NCI-H345 (cell line): ENCODE measurements at regions not wholly inside any gene's neighbourhood (a gene's known extent, or its start where the extent isn't known, plus 50 kb on each side); places are given as distances from the start of the nearest gene placed in this dataset.

Experiments
- DNase-seq: peaks from one replicate; lab custom pipeline; 2025; lab: John Stamatoyannopoulos, UW

DNA sequence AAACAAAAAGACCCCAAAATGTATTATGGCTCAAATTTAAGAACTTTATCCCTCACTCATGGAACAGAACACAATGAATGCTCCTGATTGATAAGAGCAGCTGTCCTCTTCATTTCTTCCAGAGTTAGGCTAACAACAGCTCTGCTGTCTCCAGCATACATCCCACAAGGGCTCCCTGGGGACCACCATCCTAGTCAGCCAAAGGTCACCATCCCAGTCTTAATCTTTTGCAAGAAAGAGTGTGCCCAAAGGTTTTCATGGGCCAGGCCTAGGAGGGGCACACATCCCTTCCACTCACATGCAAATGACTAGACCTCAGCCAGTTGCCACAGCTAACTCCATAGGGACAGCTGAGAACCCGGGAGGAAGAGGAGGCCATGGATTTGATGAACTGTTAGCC, 555.3 kb downstream of the BUD13 start:
- no peak for DNase-seq

DNA sequence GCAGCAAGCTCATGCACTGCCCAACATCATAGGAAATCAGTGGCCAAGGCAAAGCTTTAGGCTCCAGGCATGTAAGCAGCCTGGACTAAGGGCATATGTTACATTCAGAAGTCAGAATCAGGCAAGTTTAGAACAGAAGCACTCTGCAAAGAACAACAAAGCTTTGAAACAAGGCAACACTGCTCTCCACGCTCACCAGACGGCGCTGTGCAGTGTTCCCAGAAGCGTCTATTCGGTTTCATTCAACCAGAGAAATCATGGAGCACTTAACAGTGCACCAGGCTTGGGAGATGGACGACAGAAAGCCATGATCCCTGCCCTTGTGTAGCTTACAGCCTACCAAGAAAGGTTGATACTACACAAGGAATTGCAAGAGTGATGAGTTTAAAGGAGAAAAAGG, 555.8 kb downstream of the BUD13 start:
- DNase-seq: peak; percentile 47

DNA sequence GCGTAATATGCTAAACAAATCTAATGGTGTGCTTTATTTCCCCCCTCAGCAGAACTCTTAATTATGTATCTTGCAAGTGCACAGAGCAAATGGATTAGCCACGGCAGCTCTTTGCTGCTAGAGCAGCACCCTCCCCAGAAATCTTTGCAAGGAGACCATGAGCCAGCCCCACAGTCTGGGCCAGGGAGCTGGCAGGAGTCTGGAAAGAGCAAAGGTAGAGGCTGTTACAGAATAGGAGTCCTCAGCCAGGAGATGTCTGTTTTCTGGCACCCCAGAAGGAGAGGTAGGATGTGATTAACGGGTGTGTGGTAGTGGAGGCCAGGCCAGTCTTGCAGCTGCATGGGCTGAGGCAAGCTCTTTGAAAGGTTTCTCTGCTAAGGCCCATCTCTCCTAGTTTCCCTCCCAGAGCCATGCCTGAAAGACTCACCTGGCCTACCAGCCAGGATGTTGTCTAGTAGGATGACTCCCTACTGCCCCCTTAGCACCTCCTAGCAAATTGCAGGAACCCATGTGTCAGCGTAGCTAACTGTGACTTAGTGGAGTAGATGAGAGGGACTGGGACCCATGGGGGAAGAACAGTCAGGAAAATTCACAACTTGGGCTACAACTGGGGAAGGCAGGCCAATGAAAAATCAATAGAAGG, 557.2 kb downstream of the BUD13 start:
- peak; percentile 25 for DNase-seq

DNA sequence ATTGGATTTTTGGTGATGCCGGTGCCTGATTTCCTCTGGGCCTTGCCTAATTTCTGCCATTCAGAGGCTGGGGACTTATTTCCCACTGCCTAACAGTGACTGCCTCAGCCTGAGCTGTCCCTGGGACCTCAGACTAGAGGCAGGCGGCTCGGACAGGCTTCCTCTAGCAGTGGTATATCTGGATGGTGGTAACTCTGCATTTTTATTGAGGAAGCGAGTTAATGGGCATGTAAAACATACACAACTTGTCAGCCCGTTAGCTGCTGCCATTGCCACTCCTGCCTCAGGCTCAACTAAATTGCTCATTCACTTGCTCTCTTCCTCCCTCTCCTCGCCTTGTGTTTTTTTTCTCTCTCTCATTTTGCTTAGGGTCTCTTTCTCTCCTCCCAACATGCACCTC, 561.6 kb downstream of the BUD13 start:
- no peak for DNase-seq

DNA sequence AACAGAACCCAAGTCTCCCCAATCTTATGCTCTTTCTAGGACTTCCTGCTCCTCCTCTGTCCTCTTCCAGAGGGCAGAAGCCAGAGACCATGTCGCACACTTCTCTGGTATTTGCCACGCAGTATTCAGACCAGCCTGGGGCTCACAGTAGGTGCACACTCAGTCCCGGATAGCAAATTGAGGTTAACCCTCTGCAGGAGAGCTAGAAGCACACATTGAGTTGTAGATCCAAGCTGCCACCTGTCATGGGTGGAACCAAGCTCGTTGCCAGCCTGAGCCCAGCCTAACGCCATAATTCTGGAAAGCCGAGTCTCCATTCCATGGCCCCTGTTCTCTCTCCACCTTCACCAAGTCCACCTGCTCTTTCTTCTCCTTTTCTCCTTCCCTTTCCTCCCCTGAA, 562.1 kb downstream of the BUD13 start:
- DNase-seq: no peak

DNA sequence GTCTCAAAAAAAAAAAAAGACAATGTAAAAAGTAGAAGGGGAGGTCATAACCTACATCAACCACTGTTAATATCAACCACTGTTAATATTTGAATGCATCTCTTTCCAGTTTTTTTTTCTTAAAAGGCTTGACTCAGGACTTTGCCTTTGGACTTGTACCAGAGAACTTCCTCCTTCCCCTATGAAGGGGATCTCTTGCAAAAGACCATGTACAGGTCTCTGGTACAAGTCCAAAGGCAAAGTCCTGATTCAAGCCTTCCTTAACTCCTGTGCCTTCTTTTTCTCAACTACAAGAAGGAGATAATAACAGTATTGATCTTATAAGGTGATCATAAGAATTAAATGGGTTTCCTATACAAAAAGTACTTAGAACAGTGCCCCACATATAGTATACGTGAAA, 563.5 kb downstream of the BUD13 start:
- no peak for DNase-seq

DNA sequence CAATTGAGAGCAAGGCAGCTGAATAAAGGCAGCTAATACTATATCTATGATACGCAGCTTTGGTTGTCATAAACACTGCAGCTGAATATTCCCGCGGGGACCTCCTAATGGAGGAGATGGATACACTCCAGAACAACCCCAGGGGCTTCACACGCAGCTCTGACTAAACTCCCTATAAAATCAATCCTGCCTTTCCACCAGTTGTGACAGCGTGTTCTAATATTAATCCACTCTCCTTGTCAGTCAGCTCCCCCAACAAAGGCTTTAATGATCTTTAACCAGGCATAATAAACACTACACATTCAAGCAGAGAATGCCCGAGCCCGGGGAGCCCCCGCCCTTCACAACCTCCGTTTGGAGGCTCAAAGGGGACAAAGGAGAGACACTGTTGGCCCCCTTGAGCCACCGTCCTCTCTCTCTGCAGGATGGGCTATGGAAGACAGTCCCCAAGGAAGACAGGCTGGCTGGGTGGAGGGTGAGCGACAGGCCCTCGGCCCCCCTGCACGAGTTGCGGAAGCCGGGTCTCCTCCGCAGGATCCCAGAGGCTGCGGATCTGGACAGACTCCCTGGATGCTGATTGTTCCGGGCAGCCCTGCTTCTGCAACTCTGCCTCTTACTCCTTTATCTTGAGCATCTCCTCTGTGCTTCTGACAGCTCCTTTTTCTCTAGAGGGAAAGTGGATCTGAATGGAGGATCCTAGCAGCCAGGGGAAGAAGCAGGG, 565.2 kb downstream of the BUD13 start:
- DNase-seq: peak; percentile 61

DNA sequence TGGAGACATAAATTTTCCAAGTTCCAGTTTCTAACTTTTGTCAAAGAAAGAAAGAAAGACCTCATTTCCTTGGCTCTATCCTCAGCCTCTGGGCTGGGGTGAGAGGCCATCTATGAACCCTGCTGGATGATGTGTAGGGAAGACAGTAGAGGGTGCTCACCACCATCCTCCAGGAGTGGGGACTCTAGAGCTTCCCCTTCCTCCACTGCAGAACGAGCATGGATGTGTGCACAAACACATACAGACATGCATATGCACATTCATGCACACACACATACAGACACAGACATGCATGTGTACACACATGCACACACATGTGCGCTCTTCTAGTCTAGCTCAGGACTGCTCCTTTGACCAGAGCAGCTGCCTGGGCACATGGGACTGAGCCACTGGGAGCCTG, 565.8 kb downstream of the BUD13 start:
- DNase-seq: no peak

DNA sequence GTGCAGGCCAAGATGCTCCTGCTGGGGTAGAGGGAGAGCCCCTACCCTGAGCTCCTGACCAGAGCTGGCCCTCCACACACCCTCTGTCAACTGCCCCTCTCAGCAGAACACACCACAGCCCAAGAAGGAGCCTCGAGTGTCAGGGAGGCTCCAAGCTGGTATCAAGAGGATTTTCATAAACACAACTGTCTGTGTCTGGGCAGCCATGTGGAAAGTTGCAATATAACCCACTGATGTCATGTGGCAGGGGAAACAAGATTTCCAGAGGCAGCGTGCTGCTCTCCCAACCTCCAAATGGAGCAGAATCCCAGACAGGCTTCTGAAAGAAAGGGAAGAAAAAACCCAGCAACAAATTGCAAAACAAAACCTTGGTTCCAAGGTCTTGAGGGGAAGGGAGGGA, 569.9 kb downstream of the BUD13 start:
- no peak for DNase-seq

DNA sequence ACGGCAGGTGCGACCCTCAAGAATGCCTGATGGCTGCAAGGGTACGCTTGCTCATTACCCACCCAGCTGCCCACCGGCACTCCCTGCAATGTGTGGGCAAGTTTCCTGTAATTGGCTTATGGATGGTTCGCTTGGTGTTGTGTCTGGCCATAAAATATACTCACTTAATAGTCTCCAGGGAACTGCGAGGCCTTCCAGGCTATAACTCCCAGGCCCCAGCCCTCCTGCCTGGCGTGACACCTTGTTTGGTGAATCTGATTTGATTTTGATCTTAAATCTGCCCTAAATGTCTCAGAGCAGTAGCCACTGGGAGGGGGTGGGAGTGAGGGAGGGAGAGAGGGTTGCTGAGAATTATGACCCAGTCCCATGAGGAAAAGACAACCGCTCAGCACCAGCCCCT, 572.2 kb downstream of the BUD13 start:
- DNase-seq: no peak

DNA sequence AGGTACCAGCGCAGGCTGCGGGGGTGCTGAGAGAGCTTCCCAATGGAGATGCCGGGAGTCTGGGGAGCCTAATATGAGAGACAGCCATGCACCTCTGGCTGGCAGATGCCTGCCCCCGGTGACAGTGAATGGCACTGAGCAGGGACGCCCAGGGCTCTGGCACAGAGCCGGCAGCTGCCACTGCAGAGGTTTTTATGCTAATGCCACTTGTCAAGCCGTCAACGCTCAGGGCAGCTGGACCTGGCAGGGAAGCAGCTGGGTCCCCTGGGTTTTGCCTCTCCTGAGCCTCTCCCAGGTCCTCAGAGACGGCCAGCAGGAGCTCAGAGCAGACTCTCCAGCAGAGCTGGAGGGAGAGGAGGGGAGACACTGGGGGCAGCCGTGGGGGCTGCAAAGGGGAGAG, 573.6 kb downstream of the BUD13 start:
- DNase-seq: peak; percentile 95

DNA sequence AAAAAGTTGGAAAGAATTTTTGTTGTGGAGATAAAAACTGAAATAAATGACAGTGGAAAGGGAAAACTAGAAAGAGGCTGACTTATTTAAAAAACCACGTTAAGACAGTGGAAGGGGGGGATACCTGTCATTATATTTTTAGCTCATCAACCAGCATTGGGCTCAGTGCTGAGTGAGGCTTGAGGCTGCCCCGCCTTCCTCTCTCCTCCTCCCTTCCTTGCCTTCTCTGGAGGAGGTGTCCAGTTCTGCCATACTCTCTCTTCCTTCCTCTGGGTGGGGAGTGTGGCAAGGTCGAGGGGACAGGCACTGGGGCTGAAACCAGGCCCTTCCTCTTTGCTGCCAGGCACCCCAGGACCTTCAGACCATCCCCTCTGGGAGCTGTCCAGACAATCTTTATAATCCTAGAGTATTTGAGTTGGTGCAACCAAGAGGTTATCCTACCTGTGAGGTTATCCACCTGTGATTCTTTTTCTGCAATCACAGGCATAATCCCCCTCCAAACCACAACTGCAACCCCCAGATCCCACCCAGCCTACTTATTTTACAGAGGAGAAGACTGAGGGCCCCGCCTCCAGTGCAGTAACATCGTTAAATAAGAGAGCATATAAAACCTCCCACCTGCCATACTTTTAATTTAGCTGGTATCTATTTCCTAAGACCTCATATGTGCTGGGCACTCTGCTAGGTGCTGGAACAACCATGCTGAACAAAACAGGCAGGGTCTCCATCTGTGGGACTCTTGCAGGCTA, 578.5 kb downstream of the BUD13 start:
- DNase-seq: no peak

DNA sequence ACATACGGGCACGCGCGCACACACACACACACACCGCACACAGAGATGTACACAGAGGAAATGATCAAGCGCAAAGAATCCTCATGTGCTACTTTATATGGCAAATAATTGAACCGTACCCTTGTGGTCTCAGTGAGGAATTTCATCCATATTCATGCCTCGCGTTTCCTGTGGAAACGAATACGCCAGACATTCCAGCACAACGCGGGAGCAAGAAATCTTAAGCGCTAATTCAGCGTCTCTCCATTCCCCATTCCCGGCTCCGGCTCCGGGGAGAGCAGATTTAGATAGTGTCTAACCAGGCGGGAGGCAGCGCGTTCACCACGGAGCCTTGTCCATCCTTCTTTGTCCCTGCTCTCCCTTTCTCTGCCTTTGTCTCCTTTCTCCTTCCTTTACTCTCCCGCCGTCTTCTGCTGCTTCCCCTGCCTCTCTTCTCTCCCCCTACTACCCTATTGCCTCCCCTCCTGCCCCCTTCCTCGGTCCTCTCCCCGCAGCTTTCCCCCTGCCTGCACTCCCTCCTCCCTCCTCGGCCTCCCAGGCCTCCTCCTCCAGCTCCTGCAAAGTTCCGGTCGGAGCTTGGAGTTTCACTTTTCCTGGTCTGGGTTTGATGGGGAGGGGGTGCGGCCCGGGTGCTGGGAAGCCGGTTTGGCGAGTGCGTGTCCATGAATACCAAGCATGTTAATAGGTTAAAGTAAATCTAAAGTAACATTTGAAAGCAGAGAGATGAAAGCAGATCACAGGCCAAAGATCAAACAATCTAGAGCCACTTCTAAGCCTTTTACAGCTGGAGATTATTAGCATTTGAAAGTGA, 579.3 kb downstream of the BUD13 start:
- peak; percentile 38 for DNase-seq

DNA sequence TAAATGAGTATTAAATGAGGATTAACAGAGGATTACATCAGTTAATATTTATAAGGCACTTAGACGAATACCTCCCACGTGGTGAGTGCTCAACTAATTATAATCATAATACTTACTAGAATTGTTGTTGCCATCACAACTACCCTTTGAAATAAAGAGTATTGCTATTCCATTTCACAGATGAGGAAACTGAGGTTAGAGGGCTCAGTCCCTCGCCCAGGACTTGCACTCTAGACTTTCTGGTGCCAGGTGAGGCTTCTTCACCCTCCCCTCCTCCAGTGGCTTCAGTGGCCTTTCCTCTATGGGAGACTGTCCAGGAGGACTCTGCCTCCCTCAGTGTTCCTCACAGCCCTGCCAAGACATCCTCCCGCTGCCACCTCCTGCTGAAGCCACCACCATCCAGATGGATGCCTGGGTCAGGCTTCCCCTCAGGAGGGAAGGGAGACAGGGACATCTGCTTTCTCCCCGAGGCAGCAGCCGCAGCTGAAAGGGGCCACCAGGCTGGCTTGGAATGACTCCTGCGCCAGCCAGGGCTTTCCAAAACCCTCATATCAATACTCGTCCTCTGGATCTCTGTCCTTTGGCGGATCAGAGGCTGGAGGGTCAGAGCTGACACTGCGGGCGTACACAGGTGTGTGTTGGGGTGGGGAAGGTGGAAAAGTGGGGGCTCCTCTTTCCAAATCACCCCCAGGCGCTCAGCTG, 580.1 kb downstream of the BUD13 start:
- no peak for DNase-seq

DNA sequence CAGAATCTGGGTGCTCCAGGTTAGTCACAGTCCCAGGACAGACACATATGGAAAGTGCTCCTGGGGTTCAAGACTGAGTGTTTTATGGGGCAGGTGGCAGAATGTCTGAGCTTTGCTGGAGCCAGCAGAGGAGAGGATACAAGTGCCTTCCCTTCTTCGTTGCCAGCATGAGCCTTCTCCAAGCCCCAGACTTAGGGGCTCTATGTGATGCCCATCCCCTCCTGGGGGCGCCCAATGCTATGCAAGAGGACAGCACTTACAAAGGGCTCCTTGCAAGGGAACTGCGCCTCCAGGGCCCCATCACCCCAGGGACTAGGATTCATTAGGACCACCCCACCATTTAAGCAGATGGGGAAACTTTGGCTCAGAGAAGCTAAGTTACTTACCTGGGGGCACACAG, 581.9 kb downstream of the BUD13 start:
- no peak for DNase-seq

DNA sequence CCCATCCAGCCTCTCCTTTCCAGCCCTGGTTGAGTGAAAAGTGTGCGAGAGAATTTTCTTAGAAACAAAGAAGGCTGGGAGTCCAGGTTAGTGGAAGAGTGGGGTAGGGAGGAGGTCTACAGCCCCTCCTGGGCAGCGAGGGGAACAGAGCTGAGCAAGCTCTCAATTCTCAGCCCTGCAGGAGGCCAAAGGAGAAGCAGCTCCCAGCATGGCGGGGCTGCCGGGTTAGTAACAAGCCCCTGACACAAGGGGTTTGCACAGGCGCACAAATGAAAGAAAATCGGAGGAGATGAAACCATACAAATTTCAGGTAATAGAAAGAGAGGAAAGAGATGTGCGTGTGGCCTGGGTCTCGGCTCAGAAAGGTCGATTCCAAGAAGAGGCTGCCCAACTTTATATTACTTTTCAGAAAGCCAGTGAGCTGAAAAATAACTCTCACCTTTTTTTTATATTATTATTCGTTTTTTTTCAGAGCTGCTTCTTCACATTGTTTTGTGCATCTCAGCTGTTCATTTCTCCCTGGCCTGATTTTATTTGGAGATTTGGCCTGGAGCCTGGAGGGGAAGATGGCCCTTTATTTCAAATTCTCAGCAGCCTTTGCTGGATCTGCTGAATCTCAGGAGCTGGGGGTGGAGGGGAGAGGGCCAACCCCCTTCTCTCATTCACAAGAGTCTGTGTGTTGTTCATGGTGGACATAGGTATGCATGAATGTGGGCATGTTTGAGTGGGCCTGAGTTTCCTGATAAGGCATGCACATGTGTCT, 583.2 kb downstream of the BUD13 start:
- DNase-seq: no peak

DNA sequence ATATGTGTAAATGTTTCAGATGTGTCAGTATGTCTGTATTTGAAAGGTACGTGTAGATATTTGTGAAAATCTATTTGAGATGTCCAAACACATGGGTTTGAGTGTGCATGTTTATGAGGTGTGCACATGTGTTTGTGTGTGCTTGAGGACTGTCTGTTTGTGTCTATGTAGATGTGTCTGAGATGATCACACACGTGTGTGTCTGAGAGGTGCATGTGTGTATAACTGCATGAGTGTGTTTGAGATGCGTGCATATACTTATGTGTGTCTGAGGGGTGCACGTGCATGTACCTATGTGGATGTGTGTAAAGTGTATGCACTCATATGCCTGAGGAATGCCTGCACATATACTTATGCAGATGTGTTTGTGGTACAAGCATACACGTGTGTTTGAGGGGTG, 584.4 kb downstream of the BUD13 start:
- no peak for DNase-seq

DNA sequence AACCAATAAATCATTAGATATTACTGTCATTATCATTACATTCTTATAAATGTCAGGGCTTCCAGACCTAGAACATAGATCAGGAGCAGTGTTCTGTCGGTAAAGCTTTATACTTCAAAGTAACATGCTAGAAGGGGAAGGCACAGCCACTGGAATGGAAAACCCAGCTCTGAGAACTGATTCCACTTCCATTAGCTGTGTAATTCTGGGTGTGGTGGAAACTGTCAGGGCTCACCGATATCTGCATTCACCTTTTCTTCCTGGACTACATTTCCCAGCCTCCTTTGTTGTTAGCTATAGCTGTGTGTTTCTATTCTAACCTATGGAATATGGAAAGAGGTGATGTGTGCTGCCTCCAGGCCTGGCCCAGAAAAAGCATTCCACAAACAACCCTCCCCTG, 585.8 kb downstream of the BUD13 start:
- no peak for DNase-seq

DNA sequence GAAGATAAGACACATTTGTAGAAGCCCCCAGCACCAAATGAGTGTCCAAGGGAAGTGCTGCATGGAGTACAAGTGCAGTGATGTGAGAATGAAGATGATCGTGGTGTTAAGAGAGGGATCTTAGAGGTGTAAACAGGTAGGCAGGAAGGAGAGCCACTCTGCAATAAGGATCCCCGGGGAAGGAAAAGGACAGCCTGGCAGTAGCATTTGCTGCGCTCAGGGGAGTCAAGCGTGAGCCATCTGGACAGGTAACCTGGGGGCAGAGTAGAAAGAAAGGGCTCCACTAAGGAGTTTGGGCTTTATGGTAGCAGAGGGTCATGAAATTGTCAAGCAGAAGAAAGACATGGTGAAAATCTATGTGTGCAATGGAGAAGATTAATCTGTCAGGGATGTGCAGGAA, 587.2 kb downstream of the BUD13 start:
- DNase-seq: no peak

DNA sequence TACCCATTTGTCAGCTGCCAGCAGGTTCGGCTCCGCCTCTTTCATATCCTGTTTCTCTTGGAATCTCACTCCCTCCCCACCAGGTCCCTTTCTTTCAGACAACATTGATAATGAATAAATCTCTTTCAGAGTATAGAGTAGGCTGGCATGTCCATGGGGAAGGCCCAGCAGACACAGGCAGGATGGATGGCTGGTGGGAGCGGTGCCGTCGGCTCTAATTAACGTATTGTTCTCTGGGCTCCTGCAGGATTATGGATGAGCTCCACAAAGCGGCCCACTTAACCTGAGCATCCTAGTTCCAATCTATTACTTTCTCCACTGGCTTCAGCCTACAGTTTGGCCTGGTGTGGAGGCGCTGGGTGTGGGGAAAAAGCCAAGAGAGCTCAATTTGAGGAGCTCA, 588.0 kb downstream of the BUD13 start:
- no peak for DNase-seq

DNA sequence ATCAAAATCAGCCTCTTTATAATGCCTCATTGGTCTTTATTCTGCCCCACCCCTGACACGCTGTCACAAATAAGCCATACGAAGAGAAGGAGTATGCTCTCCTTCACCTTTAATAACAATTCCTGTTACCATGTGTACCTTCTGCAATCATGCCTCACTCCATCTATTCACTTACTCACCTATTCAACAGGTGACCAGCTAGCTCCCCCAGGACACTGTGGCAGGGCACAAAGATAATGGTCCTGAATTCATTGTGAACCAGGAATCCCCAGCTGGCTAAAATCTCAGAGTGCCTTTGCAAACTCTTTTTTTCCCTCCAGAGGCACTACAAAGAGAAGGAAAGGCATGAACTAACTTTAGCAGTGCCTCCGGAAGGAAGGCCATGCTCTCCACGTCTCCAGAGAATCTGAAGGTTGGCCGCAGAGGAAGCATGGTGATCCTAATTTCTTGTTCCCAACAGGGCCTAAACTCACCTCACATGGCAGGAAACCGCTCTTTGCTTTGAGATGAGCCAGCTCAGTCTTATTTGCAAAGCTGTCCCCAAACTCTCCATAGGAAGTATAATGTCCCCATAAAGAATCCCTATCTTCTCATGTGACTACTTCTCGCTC, 590.3 kb downstream of the BUD13 start:
- no peak for DNase-seq
